Tibial nerve (tissue), 4 donors: ENCODE measurements at regions not wholly inside any gene's neighbourhood (a gene's known extent, or its start where the extent isn't known, plus 50 kb on each side); places are given as distances from the start of the nearest gene placed in this dataset.

ENCODE experiments used
- EP300 ChIP-seq, 2 donors: sonication (generic); formaldehyde crosslinking; IDR thresholded peaks; one replicate each; pipeline ENCODE4 v1.6.1; 2017; ENCODE audit warnings: antibody characterized with exemption in 2 of 2, mild to moderate bottlenecking in 1 of 2
- TF ChIP-seq, protein P1 (sequence below), 5 experiments: fragments of 200-600 bp in 3 of 5; fragments of 450-650 bp in 2 of 5; sonication (generic) in 3 of 5; IDR thresholded peaks; one replicate each; pipeline ENCODE4 v1.5.1; 2016 to 2019; ENCODE audit warnings: antibody characterized with exemption in 5 of 5, mild to moderate bottlenecking in 3 of 5, moderate library complexity in 2 of 5

DNA sequence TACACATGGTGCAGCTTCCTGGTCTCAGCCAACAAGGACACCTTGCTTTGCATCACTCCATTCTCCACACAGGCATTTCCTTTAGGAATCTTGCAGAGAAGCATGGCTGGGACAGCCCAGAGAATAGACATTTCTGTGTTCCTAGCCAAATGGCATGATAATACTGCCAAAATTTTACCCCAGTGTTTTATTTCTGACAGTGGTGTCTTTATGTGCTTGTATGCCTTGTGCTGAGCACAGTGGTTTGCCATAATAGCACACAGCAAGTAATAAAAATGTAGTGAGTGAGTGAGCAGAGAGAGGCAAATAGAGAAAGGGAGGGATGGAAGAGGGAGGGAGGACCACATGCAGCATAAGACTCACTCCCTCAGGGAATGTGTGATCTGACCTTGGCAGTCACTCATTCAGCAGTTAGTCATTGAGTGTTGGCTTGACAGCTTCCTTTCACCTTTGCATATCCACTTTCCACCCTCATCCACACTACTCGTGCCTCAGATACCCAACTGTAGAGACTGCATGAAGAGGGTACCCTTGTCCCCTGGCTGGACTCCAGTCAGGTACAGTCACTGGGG lies 212.8 kb upstream of the CCDC196 start:
- no peak for TF ChIP-seq EP300 (IDR thresholded peaks at IDR 0.05)
- TF ChIP-seq, protein P1, sequence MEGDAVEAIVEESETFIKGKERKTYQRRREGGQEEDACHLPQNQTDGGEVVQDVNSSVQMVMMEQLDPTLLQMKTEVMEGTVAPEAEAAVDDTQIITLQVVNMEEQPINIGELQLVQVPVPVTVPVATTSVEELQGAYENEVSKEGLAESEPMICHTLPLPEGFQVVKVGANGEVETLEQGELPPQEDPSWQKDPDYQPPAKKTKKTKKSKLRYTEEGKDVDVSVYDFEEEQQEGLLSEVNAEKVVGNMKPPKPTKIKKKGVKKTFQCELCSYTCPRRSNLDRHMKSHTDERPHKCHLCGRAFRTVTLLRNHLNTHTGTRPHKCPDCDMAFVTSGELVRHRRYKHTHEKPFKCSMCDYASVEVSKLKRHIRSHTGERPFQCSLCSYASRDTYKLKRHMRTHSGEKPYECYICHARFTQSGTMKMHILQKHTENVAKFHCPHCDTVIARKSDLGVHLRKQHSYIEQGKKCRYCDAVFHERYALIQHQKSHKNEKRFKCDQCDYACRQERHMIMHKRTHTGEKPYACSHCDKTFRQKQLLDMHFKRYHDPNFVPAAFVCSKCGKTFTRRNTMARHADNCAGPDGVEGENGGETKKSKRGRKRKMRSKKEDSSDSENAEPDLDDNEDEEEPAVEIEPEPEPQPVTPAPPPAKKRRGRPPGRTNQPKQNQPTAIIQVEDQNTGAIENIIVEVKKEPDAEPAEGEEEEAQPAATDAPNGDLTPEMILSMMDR (IDR thresholded peaks at IDR 0.05): no peak
